Epithelial cell of esophagus (primary cell): ENCODE measurements at regions not wholly inside any gene's neighbourhood (a gene's known extent, or its start where the extent isn't known, plus 50 kb on each side); places are given as distances from the start of the nearest gene placed in this dataset.
A peak's percentile ranks its signal among the peaks of the same experiment; 100 is the strongest.

Source experiments
- DNase-seq: peaks from one replicate; pipeline ENCODE4 v3.0.0; 2010; ENCODE audit warnings: low read depth
- H3K4me3 ChIP-seq: 2 replicates; pipeline ENCODE4 v1.5.1; 2011; ENCODE audit warnings: mild to moderate bottlenecking, low read length, control low read depth
- TF ChIP-seq, protein P1 (sequence below): IDR thresholded peaks from 2 replicates; pipeline ENCODE4 v1.5.1; 2011; ENCODE audit warnings: low read depth, mild to moderate bottlenecking, low read length, control low read depth, inconsistent platforms; ENCODE audit not compliant: insufficient read depth; ENCODE audit errors: missing control alignments

DNA sequence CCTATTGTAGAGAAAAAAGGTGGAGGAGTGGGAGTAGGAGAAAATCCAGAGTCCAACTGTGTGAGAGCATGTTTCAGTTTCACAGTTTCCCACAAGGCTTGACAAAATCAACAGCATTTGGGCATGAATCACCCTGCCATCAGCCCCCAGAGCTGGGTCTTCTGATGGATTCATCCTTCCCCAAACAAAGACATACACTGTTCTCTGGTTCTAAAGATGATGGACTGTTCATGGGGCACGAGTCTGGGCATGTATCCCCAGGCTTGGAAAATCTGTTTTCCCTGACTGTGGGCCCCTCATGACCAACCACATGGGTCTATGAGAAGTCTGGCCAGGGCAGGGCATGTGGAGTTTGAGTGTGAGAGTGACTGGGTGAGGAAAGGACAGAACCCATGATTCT lies 210.4 kb upstream of the IRX5 start:
- TF ChIP-seq, protein P1, sequence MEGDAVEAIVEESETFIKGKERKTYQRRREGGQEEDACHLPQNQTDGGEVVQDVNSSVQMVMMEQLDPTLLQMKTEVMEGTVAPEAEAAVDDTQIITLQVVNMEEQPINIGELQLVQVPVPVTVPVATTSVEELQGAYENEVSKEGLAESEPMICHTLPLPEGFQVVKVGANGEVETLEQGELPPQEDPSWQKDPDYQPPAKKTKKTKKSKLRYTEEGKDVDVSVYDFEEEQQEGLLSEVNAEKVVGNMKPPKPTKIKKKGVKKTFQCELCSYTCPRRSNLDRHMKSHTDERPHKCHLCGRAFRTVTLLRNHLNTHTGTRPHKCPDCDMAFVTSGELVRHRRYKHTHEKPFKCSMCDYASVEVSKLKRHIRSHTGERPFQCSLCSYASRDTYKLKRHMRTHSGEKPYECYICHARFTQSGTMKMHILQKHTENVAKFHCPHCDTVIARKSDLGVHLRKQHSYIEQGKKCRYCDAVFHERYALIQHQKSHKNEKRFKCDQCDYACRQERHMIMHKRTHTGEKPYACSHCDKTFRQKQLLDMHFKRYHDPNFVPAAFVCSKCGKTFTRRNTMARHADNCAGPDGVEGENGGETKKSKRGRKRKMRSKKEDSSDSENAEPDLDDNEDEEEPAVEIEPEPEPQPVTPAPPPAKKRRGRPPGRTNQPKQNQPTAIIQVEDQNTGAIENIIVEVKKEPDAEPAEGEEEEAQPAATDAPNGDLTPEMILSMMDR = no peak
- no peak overlapping the region for H3K4me3 ChIP-seq
- peak; percentile 84 for DNase-seq

DNA sequence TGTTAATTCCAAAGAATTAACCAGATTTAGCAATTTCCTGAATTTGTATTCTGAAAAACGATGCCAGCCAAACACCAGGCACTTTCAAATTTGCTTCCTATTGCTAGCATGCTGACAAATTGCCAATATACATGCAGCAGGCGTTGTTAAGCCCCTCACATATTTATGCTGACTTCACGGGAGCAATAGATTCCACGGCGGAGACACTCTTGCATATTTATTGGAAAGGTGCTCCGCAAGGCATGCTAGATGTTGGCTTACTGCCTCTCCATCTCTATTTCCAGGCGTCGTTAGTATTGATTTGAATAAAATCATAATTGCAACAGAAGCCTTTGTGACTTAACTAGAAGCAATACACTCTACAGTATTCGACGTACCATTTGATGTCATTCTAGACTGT lies 211.0 kb upstream of the IRX5 start:
- no peak for DNase-seq
- TF ChIP-seq, protein P1 = no peak
- H3K4me3 ChIP-seq = no peak overlapping the region

DNA sequence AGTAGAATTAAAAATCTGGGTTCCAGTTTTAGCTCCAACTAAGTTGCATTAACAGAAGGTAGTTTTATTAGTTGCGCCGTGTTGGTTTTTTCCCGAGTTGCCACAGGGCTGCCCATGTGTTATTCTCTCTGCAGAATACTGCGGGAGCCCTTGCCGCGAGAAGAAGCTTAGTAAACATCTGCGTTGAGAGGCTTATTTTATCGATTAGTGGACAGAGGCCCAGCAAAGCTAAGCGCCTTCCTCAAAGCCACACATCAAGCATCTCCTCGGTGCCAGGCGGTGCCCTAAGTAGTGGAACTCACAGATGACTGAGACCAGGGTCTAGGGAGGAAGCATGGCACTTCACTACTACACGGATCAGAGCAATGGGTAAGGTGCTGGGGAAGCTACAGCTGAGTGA lies 212.3 kb upstream of the IRX5 start:
- no peak for DNase-seq
- TF ChIP-seq, protein P1 = no peak
- H3K4me3 ChIP-seq = no peak overlapping the region

DNA sequence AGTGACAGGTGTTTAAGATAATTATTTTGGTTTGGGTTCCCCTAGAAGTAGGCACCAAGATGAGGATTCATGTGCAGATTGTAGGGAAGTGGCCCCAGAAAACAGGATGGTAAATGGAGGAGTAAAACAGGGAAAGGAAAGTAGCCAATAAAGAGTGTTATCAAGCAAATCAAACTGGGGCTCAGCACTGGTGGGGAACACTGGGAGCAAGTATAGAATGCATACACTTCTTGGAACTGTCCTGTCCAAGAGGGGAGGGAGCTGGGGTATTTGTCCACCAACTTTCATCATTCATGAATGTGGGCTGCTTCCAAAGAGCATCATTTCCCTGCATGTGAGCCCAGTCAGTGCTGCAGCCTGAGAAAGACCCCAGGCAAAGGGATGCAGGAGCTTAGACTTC lies 215.7 kb upstream of the IRX5 start:
- no peak overlapping the region for H3K4me3 ChIP-seq
- DNase-seq = no peak
- TF ChIP-seq, protein P1 = no peak

DNA sequence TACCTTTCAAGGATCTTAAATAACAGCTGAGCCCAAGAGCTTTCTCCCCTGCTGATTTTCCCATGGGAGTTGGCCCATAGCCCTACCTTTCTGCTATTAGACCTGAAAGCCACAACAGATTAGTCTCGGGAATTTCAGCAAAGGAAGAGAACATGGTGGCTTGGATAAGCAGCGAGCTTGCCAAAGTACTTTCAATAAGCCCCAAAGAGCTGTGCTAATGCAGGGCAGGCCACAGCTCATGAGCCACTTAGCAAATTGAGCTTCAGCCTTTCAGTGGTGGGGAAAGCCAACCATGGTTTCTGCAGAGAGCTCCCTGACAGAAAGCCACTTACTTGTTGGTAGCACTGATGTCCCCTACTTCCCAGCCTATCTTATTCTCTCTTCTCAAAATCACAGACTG lies 217.8 kb upstream of the IRX5 start:
- DNase-seq = no peak
- TF ChIP-seq, protein P1 = no peak
- H3K4me3 ChIP-seq = no peak overlapping the region

DNA sequence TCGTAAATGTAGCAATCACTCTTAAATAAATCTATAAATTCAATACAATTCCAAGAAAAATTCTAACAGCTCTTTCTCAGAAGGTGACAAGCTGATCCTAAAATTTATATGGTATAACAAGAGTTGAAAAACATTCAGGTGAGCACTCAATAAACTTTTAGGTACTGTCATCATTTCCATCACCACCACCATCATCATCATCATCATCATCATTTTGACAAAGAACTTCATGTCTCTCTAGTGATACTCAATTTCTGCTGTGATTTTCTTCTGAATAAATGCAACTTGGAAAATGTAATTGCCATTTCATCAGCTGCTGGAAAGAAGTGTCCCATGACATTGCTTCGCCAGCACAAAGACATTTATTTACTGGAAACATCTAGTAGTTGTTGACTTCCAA lies 222.9 kb upstream of the IRX5 start:
- no peak overlapping the region for H3K4me3 ChIP-seq
- DNase-seq = no peak
- TF ChIP-seq, protein P1 = no peak

DNA sequence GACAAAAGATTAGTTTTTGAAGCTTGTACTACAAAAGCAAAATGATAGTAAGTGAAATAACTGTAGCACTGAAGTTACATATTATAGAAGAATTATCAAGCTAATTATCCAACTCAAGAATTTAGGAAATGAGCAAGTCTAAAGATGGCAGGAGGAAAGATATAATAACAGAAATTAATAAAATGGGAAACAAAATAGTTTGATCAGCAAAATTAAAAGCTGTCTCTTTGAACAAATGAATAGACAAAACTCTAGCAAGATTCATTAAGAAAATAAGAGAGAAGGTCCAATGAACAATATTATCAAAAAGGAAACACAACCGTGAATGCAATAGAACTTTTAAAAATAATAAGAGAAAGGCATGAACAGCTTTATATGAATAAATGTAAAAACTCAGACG lies 224.3 kb upstream of the IRX5 start:
- H3K4me3 ChIP-seq = no peak overlapping the region

More for the DNA sequence above, 224.3 kb upstream of the IRX5 start:
- TF ChIP-seq, protein P1 = no peak
- DNase-seq = no peak
